Thyroid gland (tissue), 4 donors: ENCODE measurements at regions not wholly inside any gene's neighbourhood (a gene's known extent, or its start where the extent isn't known, plus 50 kb on each side); places are given as distances from the start of the nearest gene placed in this dataset.
"Not testable (repeated sequence)": the region's sequence is repeated elsewhere in the genome, so short reads cannot be mapped to it uniquely, and the experiment has no call there.

Source experiments
- DNase-seq, 2 donors: peaks; one replicate each; pipeline ENCODE4 v3.0.0-alpha.2; 2019
- H3K27ac ChIP-seq, 3 donors: fragments of 200-600 bp; sonication (generic); 1 replicate in 2 of 3; 2 replicates in 1 of 3; pipeline ENCODE4 v1.5.1; 2016 to 2019; ENCODE audit warnings: mild to moderate bottlenecking in 1 of 3, moderate library complexity in 1 of 3
- H3K27me3 ChIP-seq: fragments of 200-600 bp; sonication (generic); one replicate; pipeline ENCODE4 v1.5.1; 2019
- H3K36me3 ChIP-seq, 2 donors: fragments of 200-600 bp; sonication (generic); one replicate each; pipeline ENCODE4 v1.5.1; 2016 to 2019
- H3K4me1 ChIP-seq, 2 donors: fragments of 200-600 bp; sonication (generic); one replicate each; pipeline ENCODE4 v1.5.1; 2017 to 2019
- H3K4me3 ChIP-seq, 3 donors: fragments of 200-600 bp; sonication (generic); replicated peaks in 1 of 3; 1 replicate in 2 of 3; 2 replicates in 1 of 3; pipeline ENCODE4 v1.5.1; 2016; ENCODE audit warnings: mild to moderate bottlenecking in 1 of 3
- H3K9me3 ChIP-seq: fragments of 200-600 bp; sonication (generic); one replicate; pipeline ENCODE4 v1.5.1; 2017
- CTCF ChIP-seq, 6 experiments: fragments of 200-600 bp in 3 of 6; fragments of 450-650 bp in 3 of 6; sonication (generic) in 3 of 6; IDR thresholded peaks; one replicate each; pipeline ENCODE4 v1.5.1; 2016 to 2019; ENCODE audit warnings: antibody characterized with exemption in 6 of 6, mild to moderate bottlenecking in 2 of 6, inconsistent platforms in 1 of 6, moderate library complexity in 1 of 6
- POLR2A ChIP-seq, 2 donors: fragments of 450-650 bp; IDR thresholded peaks; one replicate each; pipeline ENCODE4 v1.6.1; 2017; ENCODE audit warnings: antibody characterized with exemption in 2 of 2, mild to moderate bottlenecking in 2 of 2, moderate library complexity in 1 of 2
- WGBS, 2 donors: methylation state at CpG; one replicate each; pipeline ENCODE4 v1.1.5; 2017; 5-methylcytosine and 5-hydroxymethylcytosine counted together
- intact Hi-C: fragments of 100-400 bp; cut with DNase I; formaldehyde crosslinking; loops from one replicate; pipeline ENCODE4 v1.15.1; 2023

GRCh38 chr2:56040834-56041233, 117.3 kb upstream of the EFEMP1 start:
- H3K27me3 ChIP-seq = no peaks in the 10 kb centered on the region
- TF ChIP-seq POLR2A (IDR thresholded peaks at IDR 0.05) (no peak), CTCF (IDR thresholded peaks at IDR 0.05) (no peak)
- no peaks in the 10 kb centered on the region for H3K9me3 ChIP-seq
- H3K4me1 ChIP-seq = no peaks in the 10 kb centered on the region
- intact Hi-C loops = no loop called here
- H3K36me3 ChIP-seq = no peaks in the 10 kb centered on the region
- DNase-seq = no peak
- H3K27ac ChIP-seq = no peak overlapping the region
- H3K4me3 ChIP-seq = no peak overlapping the region

- Histone ChIP-seq H3K36me3 (no peaks in the 10 kb centered on the region), H3K27ac (no peak overlapping the region), H3K4me3 (no peak overlapping the region), H3K9me3 (no peaks in the 10 kb centered on the region), H3K27me3 (no peaks in the 10 kb centered on the region), H3K4me1 (no peaks in the 10 kb centered on the region)
- intact Hi-C loops = no loop called here
- TF ChIP-seq CTCF (IDR thresholded peaks at IDR 0.05) (no peak), POLR2A (IDR thresholded peaks at IDR 0.05) (no peak)
- no peak for DNase-seq
- 42 to 45% methylated on average over 3 of the region's 3 CpGs for WGBS, 2 donors
Observed at GRCh38 chr2:56047136-56047535, 123.6 kb upstream of the EFEMP1 start.

GRCh38 chr2:56049233-56049845, 125.8 kb upstream of the EFEMP1 start:
- H3K9me3 ChIP-seq = no peaks in the 10 kb centered on the region
- H3K4me3 ChIP-seq = no peak overlapping the region
- no peak overlapping the region for H3K27ac ChIP-seq
- no peaks in the 10 kb centered on the region for H3K36me3 ChIP-seq
- no peaks in the 10 kb centered on the region for H3K4me1 ChIP-seq
- TF ChIP-seq CTCF (IDR thresholded peaks at IDR 0.05) = no peak
- TF ChIP-seq POLR2A (IDR thresholded peaks at IDR 0.05) = no peak
- WGBS, 2 donors = 79 to 80% methylated on average over 10 of the region's 10 CpGs
- no peaks in the 10 kb centered on the region for H3K27me3 ChIP-seq
- intact Hi-C loops = no loop called here
- DNase-seq = no peak

- DNase-seq = no peak
- no peak overlapping the region for H3K4me3 ChIP-seq
- H3K4me1 ChIP-seq = no peaks in the 10 kb centered on the region
- no peak overlapping the region for H3K27ac ChIP-seq
- TF ChIP-seq CTCF (IDR thresholded peaks at IDR 0.05) = no peak
- no peak for TF ChIP-seq POLR2A (IDR thresholded peaks at IDR 0.05)
- no peaks in the 10 kb centered on the region for H3K9me3 ChIP-seq
- intact Hi-C loops = no loop called here
- H3K36me3 ChIP-seq = no peaks in the 10 kb centered on the region
- 41 to 68% methylated on average over 3 of the region's 3 CpGs for WGBS, 2 donors
- H3K27me3 ChIP-seq = no peaks in the 10 kb centered on the region
Observed at GRCh38 chr2:56053679-56054078, 130.1 kb upstream of the EFEMP1 start.

GRCh38 chr2:56055405-56055804, 128.4 kb upstream of the CCDC85A start:
- H3K9me3 ChIP-seq = no peaks in the 10 kb centered on the region
- no peaks in the 10 kb centered on the region for H3K27me3 ChIP-seq
- no peaks in the 10 kb centered on the region for H3K4me1 ChIP-seq
- no peak for DNase-seq
- no peak for TF ChIP-seq POLR2A (IDR thresholded peaks at IDR 0.05)
- no peak for TF ChIP-seq CTCF (IDR thresholded peaks at IDR 0.05)
- no peak overlapping the region for H3K27ac ChIP-seq
- H3K36me3 ChIP-seq = no peaks in the 10 kb centered on the region
- H3K4me3 ChIP-seq = no peak overlapping the region
- intact Hi-C loops = no loop called here

- H3K27ac ChIP-seq, H3K27me3 ChIP-seq, H3K36me3 ChIP-seq, H3K4me3 ChIP-seq, H3K9me3 ChIP-seq, H3K4me1 ChIP-seq, DNase-seq, intact Hi-C loops: not testable (repeated sequence)
- 93% methylated on average over 4 of the region's 4 CpGs for WGBS, 2 donors
Observed at GRCh38 chr2:56061327-56061726, 122.5 kb upstream of the CCDC85A start.
